GM20431 (cell line): ENCODE measurements at regions not wholly inside any gene's neighbourhood (a gene's known extent, or its start where the extent isn't known, plus 50 kb on each side); places are given as distances from the start of the nearest gene placed in this dataset.

ENCODE experiments used
- in situ Hi-C: fragments of 300-500 bp; cut with MseI, MboI; formaldehyde crosslinking; loops from one replicate; pipeline ENCODE4 v1.15.0; 2020; ENCODE audit warnings: low sequenced_read_pairs; ENCODE audit not compliant: unreplicated experiment

DNA sequence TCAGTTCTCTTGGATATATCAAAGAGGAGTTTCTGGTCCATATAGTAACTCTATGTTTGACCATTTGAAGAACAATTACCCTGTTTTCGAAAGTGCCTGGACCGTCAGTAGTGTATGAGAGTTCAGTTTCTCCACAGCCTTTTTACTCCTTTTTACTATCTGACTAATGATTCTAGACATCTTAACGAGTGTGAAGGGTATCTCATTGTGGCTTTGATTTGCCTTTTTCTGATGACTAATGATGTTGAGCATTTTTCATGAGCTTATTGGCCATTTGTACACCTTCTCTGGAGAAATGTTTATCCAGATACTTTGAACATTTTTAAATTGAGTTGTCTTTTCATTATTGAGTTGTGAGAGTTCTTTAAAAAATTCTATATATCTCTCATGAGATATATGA is 114.9 kb upstream of the ATXN1 start:
- in situ Hi-C loops, result no loop called here

DNA sequence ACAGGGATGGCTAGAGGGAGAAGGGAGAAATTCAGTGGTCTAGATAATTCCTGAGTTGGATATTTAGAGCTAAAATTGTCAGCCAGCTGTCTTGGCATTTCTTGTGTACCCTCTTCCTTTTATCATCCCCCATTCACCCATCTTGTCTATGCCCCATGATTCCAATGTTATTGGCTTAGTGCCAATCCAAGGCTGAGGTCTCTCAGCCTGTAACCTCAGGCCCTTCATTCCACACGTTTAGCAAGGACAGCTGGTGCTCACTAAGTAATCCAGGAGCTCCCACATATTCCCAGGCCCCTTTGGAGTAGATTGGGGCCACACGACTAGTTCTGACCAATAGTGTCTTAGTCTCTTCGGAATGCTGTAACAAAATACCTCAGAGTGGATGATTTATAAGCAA is 112.4 kb upstream of the ATXN1 start:
- in situ Hi-C loops, result no loop called here

GRCh38 chr6:16872543-16873235 is 111.4 kb upstream of the ATXN1 start:
- in situ Hi-C loops, result no loop called here

DNA sequence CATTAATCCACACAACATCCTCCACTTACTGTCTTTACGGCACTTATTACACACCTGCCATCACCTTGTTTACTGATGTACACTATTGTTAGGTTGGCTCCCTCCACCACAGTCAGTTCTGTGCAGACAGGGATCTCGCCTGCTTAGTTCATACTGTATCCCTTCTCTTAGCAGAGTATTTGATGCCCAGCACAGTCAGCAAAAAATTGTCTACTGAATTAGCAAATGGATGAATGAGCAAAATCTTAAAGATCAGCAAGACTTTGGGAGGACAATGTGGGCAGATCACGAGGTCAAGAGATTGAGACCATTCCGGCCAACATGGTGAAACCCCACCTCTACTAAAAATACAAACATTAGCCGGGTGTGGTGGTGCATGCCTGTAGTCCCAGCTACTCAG is 109.8 kb upstream of the ATXN1 start:
- in situ Hi-C loops, result no loop called here

- in situ Hi-C loops, result no loop called here
These were observed 107.7 kb upstream of the ATXN1 start for GRCh38 chr6:16868968-16869367.

DNA sequence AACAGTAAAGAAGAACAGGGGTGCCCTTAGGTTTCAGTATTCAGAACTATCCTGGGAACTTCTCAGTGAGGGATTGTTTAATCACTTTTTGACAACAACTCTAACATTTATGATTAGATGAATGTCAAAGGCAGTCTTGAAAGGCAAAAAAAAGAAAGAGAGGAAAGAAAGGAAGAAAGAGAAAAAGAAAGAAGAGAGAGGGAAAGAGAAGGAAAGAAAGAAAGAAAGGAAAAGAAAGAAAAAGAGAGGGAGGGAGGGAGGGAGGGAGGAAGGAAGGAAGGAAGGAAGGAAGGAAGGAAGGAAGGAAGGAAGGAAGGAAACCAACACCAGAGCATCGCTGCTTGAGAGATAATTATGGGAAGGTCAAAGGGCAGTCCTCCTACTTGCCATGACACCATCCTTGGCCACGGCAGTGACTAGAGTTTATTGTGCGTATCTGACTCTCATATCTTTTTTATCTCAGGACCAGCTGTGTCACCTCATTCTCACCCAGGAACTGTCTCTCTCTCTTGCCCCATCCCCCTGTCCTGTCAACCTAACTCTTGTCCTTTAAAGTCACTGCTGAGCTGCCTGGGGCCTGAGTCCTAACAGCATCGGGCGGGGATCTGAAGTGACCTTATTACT is 96.8 kb upstream of the ATXN1 start:
- in situ Hi-C loops, result no loop called here

DNA sequence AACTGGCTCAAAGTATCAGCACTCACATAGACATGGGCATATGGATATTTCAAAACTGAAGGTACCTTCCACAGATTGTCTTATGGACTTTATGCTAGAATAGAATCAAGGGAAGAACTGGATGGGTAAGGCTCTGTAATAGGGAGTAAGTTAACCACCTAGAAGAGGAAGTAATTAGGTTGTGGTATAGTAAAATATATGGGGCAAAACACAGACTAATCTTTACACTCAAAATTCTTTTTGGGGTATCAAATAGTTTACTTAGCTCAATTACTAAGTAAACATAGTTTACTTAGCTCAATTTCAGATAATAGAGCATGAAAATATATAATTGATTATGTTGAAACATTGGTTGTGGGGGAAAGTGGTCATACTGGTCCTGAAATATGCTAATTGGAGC is 94.2 kb upstream of the ATXN1 start:
- in situ Hi-C loops, result no loop called here

GRCh38 chr6:16854986-16855385 is 93.7 kb upstream of the ATXN1 start:
- in situ Hi-C loops, result no loop called here

- in situ Hi-C loops, result no loop called here
These were observed 91.4 kb upstream of the ATXN1 start for GRCh38 chr6:16852671-16853070.

DNA sequence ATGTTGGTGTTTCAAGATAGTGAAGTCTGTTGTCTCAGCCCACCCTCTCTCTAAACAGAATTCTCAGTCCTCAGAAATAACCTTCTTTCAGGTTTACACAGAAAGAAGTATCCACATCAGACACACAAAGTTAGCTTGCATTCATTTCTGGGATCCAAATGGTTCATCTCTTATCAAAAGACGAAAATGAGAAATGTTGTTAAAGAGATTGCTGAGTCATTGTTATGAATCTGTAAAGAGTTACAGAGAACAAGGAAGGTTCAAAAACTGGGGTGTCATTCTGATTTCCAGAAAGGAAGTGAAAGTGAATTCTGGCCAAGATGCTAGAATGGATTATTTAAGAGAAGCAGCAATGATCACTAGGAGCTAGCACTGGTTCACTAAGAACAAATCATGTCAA is 90.5 kb upstream of the ATXN1 start:
- in situ Hi-C loops, result no loop called here

GRCh38 chr6:16851044-16851540 is 89.8 kb upstream of the ATXN1 start:
- in situ Hi-C loops, result no loop called here

GRCh38 chr6:16850681-16851026 is 89.4 kb upstream of the ATXN1 start:
- in situ Hi-C loops, result no loop called here

DNA sequence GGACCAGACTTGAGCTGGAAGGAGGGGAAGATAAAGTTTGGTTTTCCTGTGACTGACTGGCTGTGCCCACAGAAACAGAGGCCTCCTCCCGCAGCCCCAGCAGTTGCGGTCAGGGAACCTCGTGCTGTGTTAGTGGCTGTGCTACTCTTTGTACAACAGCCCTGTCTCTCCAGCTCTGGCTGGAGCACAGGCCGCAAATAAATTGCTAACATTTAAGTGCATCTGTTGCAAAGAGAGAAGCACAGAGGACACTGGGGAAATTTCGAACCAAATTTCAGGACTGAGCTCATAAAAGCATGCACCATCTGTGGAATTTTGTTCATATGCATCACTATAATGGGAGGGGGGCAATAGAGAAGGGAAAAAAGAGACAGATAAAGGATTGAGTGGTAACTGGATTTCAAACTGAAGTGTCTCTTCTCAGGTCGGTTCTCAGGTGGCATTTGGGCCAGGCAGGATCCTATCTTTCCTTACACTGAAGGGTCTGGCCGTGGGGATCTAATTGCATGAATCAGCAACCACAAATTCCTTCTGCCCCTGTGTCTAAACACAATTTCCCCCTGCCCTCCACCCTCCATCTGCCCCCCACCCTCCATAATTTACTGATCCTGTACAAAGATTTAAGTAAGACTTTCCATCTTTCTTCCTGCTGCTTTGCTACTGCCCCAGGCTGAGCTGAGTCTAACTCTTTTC is 88.9 kb upstream of the ATXN1 start:
- in situ Hi-C loops, result no loop called here

DNA sequence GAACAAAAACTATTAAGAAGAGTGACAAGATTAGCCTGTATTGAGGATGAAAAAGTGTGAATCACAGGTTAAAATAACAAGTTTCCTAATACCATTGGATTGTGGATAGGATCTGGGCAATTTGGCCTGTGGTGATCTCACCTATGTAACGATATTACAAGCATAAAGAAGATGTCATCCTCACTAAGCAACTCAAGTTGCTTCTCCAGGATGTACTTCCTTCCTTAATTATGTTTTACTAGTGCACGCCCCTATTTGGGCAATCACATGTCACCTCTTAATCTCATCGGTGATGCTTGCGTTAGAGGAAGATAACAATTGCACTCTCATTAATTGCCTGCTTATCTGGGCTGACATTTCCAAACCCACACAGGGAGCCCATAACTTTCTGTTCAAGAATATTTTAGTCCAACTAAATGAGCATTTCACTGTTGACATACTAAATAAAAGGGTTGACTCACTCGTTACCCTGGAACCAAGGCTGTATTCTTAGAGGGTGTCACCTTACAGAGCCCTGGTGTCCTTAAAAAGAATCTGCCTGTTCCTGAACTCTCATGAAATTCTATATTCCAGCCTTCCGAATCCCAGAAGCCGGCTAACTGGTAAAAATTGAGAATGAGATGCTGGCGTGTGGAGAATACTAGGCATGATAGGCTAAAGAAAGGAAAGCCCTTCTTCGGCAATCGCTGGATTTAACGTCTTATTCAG is 88.2 kb upstream of the ATXN1 start:
- in situ Hi-C loops, result no loop called here

- in situ Hi-C loops, result no loop called here
These were observed 85.1 kb upstream of the ATXN1 start for GRCh38 chr6:16846399-16846778.

DNA sequence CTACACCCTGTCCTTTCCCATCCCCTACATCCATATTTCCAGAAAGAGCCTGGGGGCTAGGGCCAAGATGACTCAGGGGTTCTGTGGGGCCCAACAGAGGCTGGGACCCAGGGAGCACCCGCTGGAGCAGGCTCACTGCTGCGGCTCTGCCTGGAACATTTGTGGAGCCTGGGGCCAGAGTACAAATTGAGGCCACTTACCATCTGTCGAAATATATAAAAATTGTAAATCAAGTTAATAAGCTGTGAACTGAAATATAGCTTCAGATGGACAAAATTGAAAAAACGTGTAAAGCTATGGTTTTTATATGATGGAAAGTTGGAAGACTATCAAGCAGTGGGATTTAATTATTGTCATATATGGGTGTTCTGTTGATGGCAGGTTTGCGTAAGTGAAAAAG is 82.9 kb upstream of the ATXN1 start:
- in situ Hi-C loops, result no loop called here

DNA sequence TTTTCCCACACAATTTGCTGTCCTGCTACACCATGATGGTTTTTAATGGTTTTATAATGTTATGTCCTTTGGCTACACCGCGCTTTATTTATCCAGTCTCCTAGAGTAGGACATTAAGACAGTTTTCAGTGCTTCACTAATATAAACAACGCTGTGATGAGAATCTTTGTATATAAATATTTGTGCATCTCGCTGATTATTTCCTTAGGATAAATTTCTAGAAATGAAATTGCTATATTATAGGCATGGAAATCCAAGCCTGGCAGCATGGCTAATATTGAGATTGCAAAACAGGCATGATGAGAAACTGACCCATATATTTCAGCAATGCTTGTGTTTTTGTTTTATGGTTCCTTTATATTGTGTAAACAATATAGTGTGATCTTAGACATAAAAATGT is 81.4 kb upstream of the ATXN1 start:
- in situ Hi-C loops, result no loop called here

GRCh38 chr6:16841241-16841640 is 80.0 kb upstream of the ATXN1 start:
- in situ Hi-C loops, result no loop called here

DNA sequence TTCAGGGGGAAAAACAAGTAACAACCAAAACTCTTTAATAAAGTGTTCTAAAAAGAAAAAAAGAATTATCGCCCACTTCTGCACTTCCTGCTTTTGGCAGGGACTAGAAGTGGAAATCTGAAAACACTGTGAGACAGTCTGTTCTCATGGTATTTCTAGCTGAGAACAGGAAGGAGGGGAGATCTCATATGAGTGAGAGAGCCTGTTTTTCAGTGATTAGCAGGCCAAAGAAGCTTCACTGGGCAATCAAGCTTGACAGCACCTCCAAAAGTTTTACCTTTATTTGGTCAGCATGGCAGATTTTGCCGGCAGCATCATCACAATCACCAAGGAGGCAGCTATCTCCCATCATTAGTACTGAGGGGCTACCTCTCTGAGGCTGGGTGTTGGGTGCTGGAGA is 79.5 kb upstream of the ATXN1 start:
- in situ Hi-C loops, result no loop called here

- in situ Hi-C loops, result no loop called here
These were observed 79.0 kb upstream of the ATXN1 start for GRCh38 chr6:16840291-16840690.

- in situ Hi-C loops, result no loop called here
These were observed 78.4 kb upstream of the ATXN1 start for GRCh38 chr6:16839631-16840179.
